Neuronal stem cell (in vitro differentiated cells): ENCODE measurements at regions not wholly inside any gene's neighbourhood (a gene's known extent, or its start where the extent isn't known, plus 50 kb on each side); places are given as distances from the start of the nearest gene placed in this dataset.

Experiments
- DNase-seq: peaks from one replicate; pipeline ENCODE4 v3.0.0-alpha.2; 2013; ENCODE audit warnings: low spot score
- H2AFZ ChIP-seq: one replicate; pipeline ENCODE4 v1.6.1; 2013; ENCODE audit warnings: mild to moderate bottlenecking, low read length, inconsistent platforms
- H2AK5ac ChIP-seq: 2 replicates; pipeline ENCODE4 v1.6.1; 2013; ENCODE audit warnings: low read depth, mild to moderate bottlenecking, inconsistent platforms, low read length, moderate library complexity, mixed read lengths
- H2BK120ac ChIP-seq: 2 replicates; pipeline ENCODE4 v1.6.1; 2013; ENCODE audit warnings: low read depth, mild to moderate bottlenecking, inconsistent platforms, low read length, moderate library complexity, mixed read lengths
- H2BK12ac ChIP-seq: one replicate; pipeline ENCODE4 v1.6.1; 2013; ENCODE audit warnings: low read length, inconsistent platforms
- H2BK15ac ChIP-seq: 2 replicates; pipeline ENCODE4 v1.6.1; 2013; ENCODE audit warnings: mild to moderate bottlenecking, low read length, inconsistent platforms, mixed read lengths
- H2BK5ac ChIP-seq: one replicate; pipeline ENCODE4 v1.6.1; 2013; ENCODE audit warnings: inconsistent platforms, mild to moderate bottlenecking, low read length, moderate library complexity
- H3K14ac ChIP-seq: one replicate; pipeline ENCODE4 v1.6.1; 2013; ENCODE audit warnings: low read length, inconsistent platforms
- H3K18ac ChIP-seq: 2 replicates; pipeline ENCODE4 v1.6.1; 2013; ENCODE audit warnings: low read length, inconsistent platforms
- H3K23ac ChIP-seq: 2 replicates; pipeline ENCODE4 v1.6.1; 2013; ENCODE audit warnings: low read depth, mild to moderate bottlenecking, mixed read lengths, low read length, inconsistent platforms; ENCODE audit not compliant: poor library complexity
- H3K27ac ChIP-seq: replicated peaks from 3 replicates; pipeline ENCODE4 v1.5.1; 2013; ENCODE audit warnings: low read length, inconsistent platforms
- H3K27me3 ChIP-seq, 3 experiments: 2 replicates each; pipeline ENCODE4 v1.6.1; 2013; ENCODE audit warnings: low read length in 3 of 3, mild to moderate bottlenecking in 2 of 3, inconsistent platforms in 1 of 3, low read depth in 1 of 3, mixed read lengths in 1 of 3, moderate library complexity in 1 of 3; ENCODE audit not compliant: control insufficient read depth in 3 of 3, insufficient read depth in 3 of 3
- H3K36me3 ChIP-seq, 2 donors: replicated peaks in 1 of 2; 2 replicates each; pipeline ENCODE4 v1.6.1; 2013; ENCODE audit warnings: low read length in 2 of 2; ENCODE audit not compliant: control insufficient read depth in 2 of 2, insufficient read depth in 2 of 2
- H3K4ac ChIP-seq: 2 replicates; pipeline ENCODE4 v1.6.1; 2013; ENCODE audit warnings: inconsistent platforms, mild to moderate bottlenecking, low read length, moderate library complexity
- H3K4me1 ChIP-seq, 2 donors: 1 replicate in 1 of 2; 2 replicates in 1 of 2; pipeline ENCODE4 v1.6.1; 2013; ENCODE audit warnings: low read length in 2 of 2, low read depth in 1 of 2; ENCODE audit not compliant: control insufficient read depth in 2 of 2, insufficient read depth in 1 of 2
- H3K4me2 ChIP-seq: one replicate; pipeline ENCODE4 v1.6.1; 2013; ENCODE audit warnings: mild to moderate bottlenecking, low read length, inconsistent platforms; ENCODE audit not compliant: insufficient read depth, poor library complexity, severe bottlenecking
- H3K4me3 ChIP-seq, 2 donors: 2 replicates each; pipeline ENCODE4 v1.5.1; 2013; ENCODE audit warnings: low read length in 2 of 2, mild to moderate bottlenecking in 2 of 2, inconsistent platforms in 1 of 2, moderate library complexity in 1 of 2
- H3K79me1 ChIP-seq: one replicate; pipeline ENCODE4 v1.6.1; 2013; ENCODE audit warnings: low read depth, mild to moderate bottlenecking, inconsistent platforms, low read length, moderate library complexity
- H3K9ac ChIP-seq: one replicate; pipeline ENCODE4 v1.6.1; 2013; ENCODE audit warnings: mild to moderate bottlenecking, low read depth, low read length, inconsistent platforms; ENCODE audit not compliant: poor library complexity
- H3K9me3 ChIP-seq, 2 donors: replicated peaks in 1 of 2; 2 replicates each; pipeline versions ENCODE3 to v1.6.1; 2013; ENCODE audit warnings: low read length in 2 of 2, mild to moderate bottlenecking in 2 of 2, inconsistent platforms in 1 of 2, low read depth in 1 of 2, mixed read lengths in 1 of 2, moderate library complexity in 1 of 2; ENCODE audit not compliant: control insufficient read depth in 2 of 2, insufficient read depth in 1 of 2
- H4K8ac ChIP-seq: one replicate; pipeline ENCODE4 v1.6.1; 2013; ENCODE audit warnings: low read depth, mild to moderate bottlenecking, inconsistent platforms, low read length, moderate library complexity
- H4K91ac ChIP-seq: one replicate; pipeline ENCODE4 v1.6.1; 2013; ENCODE audit warnings: low read length, low read depth, mild to moderate bottlenecking, inconsistent platforms; ENCODE audit not compliant: poor library complexity
- WGBS, 2 donors: extraction: QIAGEN DNeasy Blood & Tissue Kit; methylation state at CpG; one replicate each; pipeline ENCODE4 v1.1.7; 2013; ENCODE audit warnings: missing lambda C conversion rate in 2 of 2, mixed read lengths in 1 of 2; ENCODE audit not compliant: insufficient read length in 2 of 2, insufficient replicate concordance in 1 of 2; ENCODE audit errors: extremely low coverage in 2 of 2; 5-methylcytosine and 5-hydroxymethylcytosine counted together

DNA sequence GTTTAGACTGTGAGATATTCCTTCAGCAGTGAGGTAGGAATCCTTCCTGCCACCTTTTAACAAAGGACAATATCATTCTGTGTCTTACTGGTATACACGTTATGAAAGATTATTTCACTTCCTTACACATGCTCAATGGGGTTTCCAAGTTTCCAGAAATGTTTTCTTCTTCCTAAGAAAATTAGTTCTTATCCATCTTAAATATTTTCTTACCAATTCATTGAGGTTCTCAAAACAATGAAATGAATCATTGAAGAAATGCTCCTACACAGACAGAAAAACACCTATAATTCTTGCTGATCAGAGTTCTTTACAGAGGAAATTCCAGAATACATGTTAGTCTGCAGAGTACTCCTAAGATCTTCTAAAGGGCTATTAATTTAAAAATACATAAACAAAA, 51.4 kb upstream of the SEC61G start:
- DNase-seq, result no peak
- no CpG with 5 or more reads among the region's 1 CpG for WGBS, 2 donors
- no peak overlapping the region for H2BK15ac ChIP-seq
- no peak overlapping the region for H2AK5ac ChIP-seq
- H3K27me3 ChIP-seq, result peaks cover 0 to 7% (median 0%) of the 10 kb centered on the region in 3 experiments
- H3K4me1 ChIP-seq, result no peaks in the 10 kb centered on the region
- H3K4me3 ChIP-seq, result no peak overlapping the region
- no peak overlapping the region for H2BK5ac ChIP-seq
- no peak overlapping the region for H2AFZ ChIP-seq
- H3K4me2 ChIP-seq, result no peak overlapping the region
- no peak overlapping the region for H3K14ac ChIP-seq
- no peak overlapping the region for H2BK12ac ChIP-seq
- H3K36me3 ChIP-seq, result no peaks in the 10 kb centered on the region
- no peak overlapping the region for H2BK120ac ChIP-seq
- no peak overlapping the region for H4K91ac ChIP-seq
- H3K79me1 ChIP-seq, result peaks cover 2% of the 10 kb centered on the region
- no peak overlapping the region for H3K23ac ChIP-seq
- no peak overlapping the region for H3K27ac ChIP-seq
- no peaks in the 10 kb centered on the region for H3K9me3 ChIP-seq
- H4K8ac ChIP-seq, result no peak overlapping the region
- no peak overlapping the region for H3K18ac ChIP-seq
- H3K4ac ChIP-seq, result no peak overlapping the region
- H3K9ac ChIP-seq, result no peak overlapping the region

DNA sequence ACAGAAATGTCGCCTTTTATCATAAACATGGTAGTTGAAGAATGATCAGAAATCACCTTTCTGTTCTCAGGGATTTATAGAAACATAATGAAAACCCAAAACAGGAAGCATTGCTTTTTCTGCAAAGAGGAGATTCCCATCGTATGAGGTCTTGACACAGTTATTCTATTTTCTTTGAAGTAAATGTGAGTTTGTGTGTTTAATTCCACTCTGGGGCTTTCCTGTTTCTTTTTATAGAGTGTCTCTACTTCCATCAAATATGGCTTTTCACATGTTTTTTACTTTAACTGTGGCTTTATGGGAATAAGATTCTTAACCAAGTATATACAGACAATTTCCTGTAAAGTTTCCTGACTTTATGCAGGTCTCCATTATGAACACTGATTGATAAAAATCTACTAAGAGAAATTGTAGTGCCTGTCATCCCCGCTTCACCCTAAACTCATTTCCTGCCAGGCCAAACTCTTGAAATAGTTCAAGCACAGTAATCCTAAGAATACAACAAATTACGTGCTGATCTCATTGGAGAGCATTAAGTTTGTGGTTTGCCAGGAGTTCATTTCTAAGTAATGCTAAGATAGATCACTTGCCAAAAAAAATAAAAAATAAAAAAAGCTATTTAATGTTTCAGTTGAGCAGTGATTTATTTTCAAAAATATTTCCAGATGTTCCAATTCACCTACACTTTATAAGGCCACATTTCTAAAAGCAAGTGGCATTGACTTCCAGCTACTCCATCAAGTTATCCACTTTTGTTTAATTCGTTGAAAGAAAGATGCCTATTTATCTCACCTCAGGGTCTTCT, 52.2 kb upstream of the SEC61G start:
- Histone ChIP-seq H2BK12ac (no peak overlapping the region), H3K18ac (no peak overlapping the region), H2BK15ac (no peak overlapping the region), H3K14ac (no peak overlapping the region), H4K8ac (no peak overlapping the region), H3K4me3 (no peak overlapping the region), H3K36me3 (no peaks in the 10 kb centered on the region), H3K9ac (no peak overlapping the region), H3K4me2 (no peak overlapping the region), H3K27ac (no peak overlapping the region), H2AK5ac (no peak overlapping the region), H2BK5ac (no peak overlapping the region), H3K9me3 (no peaks in the 10 kb centered on the region), H3K4me1 (no peaks in the 10 kb centered on the region), H3K23ac (no peak overlapping the region), H4K91ac (no peak overlapping the region), H3K79me1 (no peaks in the 10 kb centered on the region), H2AFZ (peak overlapping the region; percentile 29), H2BK120ac (no peak overlapping the region), H3K4ac (no peak overlapping the region), H3K27me3 (peaks cover 0 to 7% (median 0%) of the 10 kb centered on the region in 3 experiments)
- WGBS, 2 donors, result no CpG with 5 or more reads among the region's 5 CpGs
- no peak for DNase-seq

DNA sequence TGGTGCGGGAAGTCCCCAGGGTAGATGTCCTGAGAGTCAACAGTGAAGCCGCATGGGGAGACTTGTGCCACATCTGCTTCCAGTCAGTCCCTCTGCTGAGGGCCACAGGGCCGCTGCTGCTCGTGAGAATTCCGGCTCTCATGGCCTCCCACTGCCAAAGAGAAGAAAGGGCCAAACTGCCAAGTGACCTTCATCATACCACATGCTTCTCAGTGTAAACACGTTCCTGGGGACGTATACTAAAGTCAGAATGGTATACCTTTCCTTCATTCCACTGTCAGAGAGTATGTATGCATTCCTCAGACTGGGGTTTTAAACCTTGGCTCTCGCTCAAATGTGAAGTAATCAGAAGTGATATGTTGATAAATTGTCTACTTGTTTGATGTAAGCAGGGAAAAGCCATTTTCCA, 52.8 kb upstream of the SEC61G start:
- H3K18ac ChIP-seq, result no peak overlapping the region
- no peak overlapping the region for H2BK120ac ChIP-seq
- no peaks in the 10 kb centered on the region for H3K4me1 ChIP-seq
- WGBS, 2 donors, result no CpG with 5 or more reads among the region's 8 CpGs
- no peak overlapping the region for H3K23ac ChIP-seq
- no peak overlapping the region for H3K4me2 ChIP-seq
- H3K14ac ChIP-seq, result no peak overlapping the region
- no peak overlapping the region for H4K8ac ChIP-seq
- H4K91ac ChIP-seq, result no peak overlapping the region
- H3K9ac ChIP-seq, result no peak overlapping the region
- H3K9me3 ChIP-seq, result no peaks in the 10 kb centered on the region
- H3K27me3 ChIP-seq, result peaks cover 0 to 4% (median 0%) of the 10 kb centered on the region in 3 experiments
- H3K4me3 ChIP-seq, result no peak overlapping the region
- no peak for DNase-seq
- no peaks in the 10 kb centered on the region for H3K36me3 ChIP-seq
- H2BK15ac ChIP-seq, result no peak overlapping the region
- H2AK5ac ChIP-seq, result no peak overlapping the region
- no peak overlapping the region for H2BK12ac ChIP-seq
- H2BK5ac ChIP-seq, result no peak overlapping the region
- no peaks in the 10 kb centered on the region for H3K79me1 ChIP-seq
- peak overlapping the region; percentile 29 for H2AFZ ChIP-seq
- H3K27ac ChIP-seq, result no peak overlapping the region
- no peak overlapping the region for H3K4ac ChIP-seq

DNA sequence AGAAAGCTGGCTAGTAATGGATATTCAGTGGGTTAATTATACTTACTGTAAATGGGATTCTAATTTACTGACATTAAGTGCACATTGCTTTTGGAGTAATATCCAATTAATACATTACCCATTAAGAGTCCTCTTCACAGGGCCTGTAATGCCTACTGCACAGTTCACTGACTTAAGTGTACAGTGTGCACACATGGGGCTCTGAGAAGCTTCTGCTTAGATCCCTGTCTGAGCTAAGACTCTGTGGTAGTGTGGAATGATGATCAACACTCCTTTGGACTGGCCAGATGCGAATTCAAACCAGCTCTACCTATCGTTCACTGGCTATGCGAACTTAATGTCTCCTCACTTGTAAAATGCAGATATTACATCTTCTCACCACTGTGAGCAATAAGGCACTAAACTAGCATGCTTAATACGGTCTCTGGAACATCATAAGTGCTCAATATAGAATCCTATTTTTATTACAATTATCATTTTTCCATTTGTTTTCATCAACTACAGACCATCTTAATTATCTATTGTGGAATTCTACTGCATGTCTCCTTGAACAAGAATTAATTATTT, 53.8 kb upstream of the SEC61G start:
- Histone ChIP-seq H3K18ac (no peak overlapping the region), H3K23ac (no peak overlapping the region), H3K4me1 (no peaks in the 10 kb centered on the region), H2AK5ac (no peak overlapping the region), H3K79me1 (no peaks in the 10 kb centered on the region), H2BK120ac (no peak overlapping the region), H4K8ac (no peak overlapping the region), H3K14ac (no peak overlapping the region), H3K9ac (no peak overlapping the region), H3K27ac (no peak overlapping the region), H3K27me3 (peaks cover 0 to 2% (median 0%) of the 10 kb centered on the region in 3 experiments), H3K9me3 (no peaks in the 10 kb centered on the region), H2AFZ (no peak overlapping the region), H4K91ac (no peak overlapping the region), H2BK15ac (no peak overlapping the region), H3K36me3 (no peaks in the 10 kb centered on the region), H3K4me2 (no peak overlapping the region), H2BK5ac (no peak overlapping the region), H3K4me3 (no peak overlapping the region), H3K4ac (no peak overlapping the region), H2BK12ac (no peak overlapping the region)
- DNase-seq, result no peak
- no CpG with 5 or more reads among the region's 4 CpGs for WGBS, 2 donors
